ENCODE measurements at regions not wholly inside any gene's neighbourhood (a gene's known extent, or its start where the extent isn't known, plus 50 kb on each side); places are given as distances from the start of the nearest gene placed in this dataset.

- Histone ChIP-seq H3K9me1 (ENCODE audit: control insufficient read depth, insufficient read depth, low read length) (no peaks in the 10 kb centered on the region), H3K36me3 (ENCODE audit: control insufficient read depth, insufficient read depth, low read length) (no peaks in the 10 kb centered on the region), H3K9ac (ENCODE audit: insufficient read depth in 1 of 2, low read depth in 2 of 2, low read length in 2 of 2) (no peak overlapping the region), H3K27me3 (ENCODE audit: control insufficient read depth in 2 of 2, insufficient read depth in 2 of 2, low read length in 2 of 2) (no peaks in the 10 kb centered on the region), H4K20me1 (replicated peaks; ENCODE audit: control insufficient read depth, insufficient read depth, low read length) (no peaks in the 10 kb centered on the region), H3K4me2 (ENCODE audit: insufficient read depth, low read length) (no peak overlapping the region), H2AFZ (ENCODE audit: low read depth, low read length) (no peak overlapping the region), H3K9me3 (replicated peaks; ENCODE audit: control insufficient read depth, insufficient read depth, low read depth, low read length) (no peaks in the 10 kb centered on the region), H3K79me2 (ENCODE audit: control insufficient read depth, insufficient read depth, low read length) (no peaks in the 10 kb centered on the region), H3K4me3 (no peak overlapping the region), H3K27ac (ENCODE audit: extremely low read depth, low read depth, low read length) (no peak overlapping the region), H3K4me1 (replicated peaks in 1 of 2; ENCODE audit: control insufficient read depth in 2 of 2, insufficient read depth in 2 of 2, low read length in 2 of 2) (no peaks in the 10 kb centered on the region; a peak in 2 of 5 replicates)
- DNase-seq (ENCODE audit: extremely low read depth in 1 of 4, low spot score in 3 of 4) (no peak), ATAC-seq (no peak), FAIRE-seq (no peak)
- no TSS peak for BruUV-seq (replicated peaks)
- intact Hi-C loops (cut with micrococcal nuclease), result no loop called here
- ChIA-PET CTCF (ENCODE audit: low intra/inter-chr PET ratio) (no interaction called here), POLR2A (no interaction called here)
- 0% methylated on average over 3 of the region's 3 CpGs for WGBS (ENCODE audit: insufficient coverage, low coverage, missing lambda C conversion rate)
- TF ChIP-seq YBX1 (IDR thresholded peaks at IDR 0.05) (no peak), POLR2B (IDR thresholded peaks at IDR 0.05; ENCODE audit: low read depth, partially characterized antibody) (no peak), ZNF449 (CRISPR knock-in tag; IDR thresholded peaks at IDR 0.05) (no peak), VEZF1 (CRISPR knock-in tag; IDR thresholded peaks at IDR 0.05) (no peak), MECOM (CRISPR knock-in tag; IDR thresholded peaks at IDR 0.05) (no peak), POLR2AphosphoS2 (IDR thresholded peaks at IDR 0.05; ENCODE audit: low read length) (no peak), ZNF134 (CRISPR knock-in tag; conservative IDR thresholded peaks at IDR 0.05) (no peak), ZNF561 (CRISPR knock-in tag; conservative IDR thresholded peaks at IDR 0.05) (no peak), SIN3A (IDR thresholded peaks at IDR 0.05; ENCODE audit: borderline replicate concordance in 2 of 2, control insufficient read depth in 1 of 2, low read depth in 2 of 2, low read length in 2 of 2) (no peak), NR2C1 (IDR thresholded peaks at IDR 0.05) (no peak), NR2C1 (tag; IDR thresholded peaks at IDR 0.05) (no peak)
- in situ Hi-C loops (cut with MboI), result no loop called here
These were observed 75.2 kb upstream of the UBL3 start for GRCh38 chr13:29925457-29926097.
